ENCODE measurements at regions not wholly inside any gene's neighbourhood (a gene's known extent, or its start where the extent isn't known, plus 50 kb on each side); places are given as distances from the start of the nearest gene placed in this dataset.

- no peak for DNase-seq (ENCODE audit: low read depth in 4 of 4, low spot score in 3 of 4)
Observed at GRCh38 chr14:61193476-61193875, 87.7 kb downstream of the TMEM30B start.

GRCh38 chr14:61192989-61193388 lies 88.1 kb downstream of the TMEM30B start:
- no peak for DNase-seq (ENCODE audit: low read depth in 4 of 4, low spot score in 3 of 4)

GRCh38 chr14:61191733-61192132 lies 89.4 kb downstream of the TMEM30B start:
- no peak for DNase-seq (ENCODE audit: low read depth in 4 of 4, low spot score in 3 of 4)

GRCh38 chr14:61190341-61190740 lies 90.8 kb downstream of the TMEM30B start:
- no peak for DNase-seq (ENCODE audit: low read depth in 4 of 4, low spot score in 3 of 4)

GRCh38 chr14:61188978-61189808 lies 91.9 kb downstream of the TMEM30B start:
- DNase-seq (ENCODE audit: low read depth in 4 of 4, low spot score in 3 of 4): peak in 1 of 4 donors; percentile 16

GRCh38 chr14:61188196-61188595 lies 92.9 kb downstream of the TMEM30B start:
- no peak for DNase-seq (ENCODE audit: low read depth in 4 of 4, low spot score in 3 of 4)

- DNase-seq (ENCODE audit: low read depth in 4 of 4, low spot score in 3 of 4): no peak
Observed at GRCh38 chr14:61187196-61187905, 93.8 kb downstream of the TMEM30B start.

- no peak for DNase-seq (ENCODE audit: low read depth in 4 of 4, low spot score in 3 of 4)
Observed at GRCh38 chr14:61186341-61187195, 94.6 kb downstream of the TMEM30B start.

- no peak for DNase-seq (ENCODE audit: low read depth in 4 of 4, low spot score in 3 of 4)
Observed at GRCh38 chr14:61185534-61185933, 95.6 kb downstream of the TMEM30B start.

- no peak for DNase-seq (ENCODE audit: low read depth in 4 of 4, low spot score in 3 of 4)
Observed at GRCh38 chr14:61184112-61184511, 97.0 kb downstream of the TMEM30B start.

- no peak for DNase-seq (ENCODE audit: low read depth in 4 of 4, low spot score in 3 of 4)
Observed at GRCh38 chr14:61183196-61183885, 97.8 kb downstream of the TMEM30B start.

GRCh38 chr14:61179796-61180398 lies 101.2 kb downstream of the TMEM30B start:
- no peak for DNase-seq (ENCODE audit: low read depth in 4 of 4, low spot score in 3 of 4)

- DNase-seq (ENCODE audit: low read depth in 4 of 4, low spot score in 3 of 4): no peak
Observed at GRCh38 chr14:61179061-61179690, 102.0 kb downstream of the TMEM30B start.

GRCh38 chr14:61178226-61179060 lies 102.7 kb downstream of the TMEM30B start:
- DNase-seq (ENCODE audit: low read depth in 4 of 4, low spot score in 3 of 4): no peak

- no peak for DNase-seq (ENCODE audit: low read depth in 4 of 4, low spot score in 3 of 4)
Observed at GRCh38 chr14:61177279-61178225, 103.6 kb downstream of the TMEM30B start.

- no peak for DNase-seq (ENCODE audit: low read depth in 4 of 4, low spot score in 3 of 4)
Observed at GRCh38 chr14:61176686-61177085, 104.5 kb downstream of the TMEM30B start.

GRCh38 chr14:61174987-61175386 lies 106.2 kb downstream of the TMEM30B start:
- no peak for DNase-seq (ENCODE audit: low read depth in 4 of 4, low spot score in 3 of 4)

All from left renal pelvis (tissue), 4 donors.